CD14-positive monocyte (primary cell): ENCODE measurements at regions not wholly inside any gene's neighbourhood (a gene's known extent, or its start where the extent isn't known, plus 50 kb on each side); places are given as distances from the start of the nearest gene placed in this dataset.

Experiments
- DNase-seq, 3 donors: peaks; one replicate each; pipeline ENCODE4 v3.0.0-alpha.2; 2011 to 2022
- H2AFZ ChIP-seq: 2 replicates; pipeline ENCODE4 v1.6.0; 2012; ENCODE audit warnings: mild to moderate bottlenecking, low read depth, low read length, inconsistent platforms; ENCODE audit not compliant: insufficient read depth, poor library complexity, severe bottlenecking
- H3K27ac ChIP-seq, 2 donors: 1 replicate in 1 of 2; 2 replicates in 1 of 2; pipeline ENCODE4 v1.5.1; 2012 to 2013; ENCODE audit warnings: low read length in 2 of 2, control low read depth in 1 of 2, inconsistent platforms in 1 of 2, low read depth in 1 of 2, mild to moderate bottlenecking in 1 of 2
- H3K27me3 ChIP-seq, 2 donors: one replicate each; pipeline versions ENCODE4 v1.6.0 to v1.6.1; 2011 to 2013; ENCODE audit warnings: low read length in 2 of 2; ENCODE audit not compliant: control insufficient read depth in 2 of 2, insufficient read depth in 2 of 2
- H3K36me3 ChIP-seq, 2 donors: replicated peaks in 1 of 2; 1 replicate in 1 of 2; 2 replicates in 1 of 2; pipeline versions ENCODE4 v1.5.1 to v1.6.1; 2012 to 2013; ENCODE audit warnings: low read length in 2 of 2, control low read depth in 1 of 2, inconsistent platforms in 1 of 2, mild to moderate bottlenecking in 1 of 2; ENCODE audit not compliant: insufficient read depth in 2 of 2, control insufficient read depth in 1 of 2
- H3K4me1 ChIP-seq, 2 donors: 1 replicate in 1 of 2; 2 replicates in 1 of 2; pipeline versions ENCODE4 v1.5.1 to v1.6.1; 2012 to 2013; ENCODE audit warnings: low read length in 2 of 2, control low read depth in 1 of 2, inconsistent platforms in 1 of 2, mild to moderate bottlenecking in 1 of 2, moderate library complexity in 1 of 2; ENCODE audit not compliant: insufficient read depth in 2 of 2, control insufficient read depth in 1 of 2
- H3K4me2 ChIP-seq: replicated peaks from 2 replicates; pipeline ENCODE3; 2012; ENCODE audit warnings: low read length, moderate library complexity, mild to moderate bottlenecking; ENCODE audit not compliant: poor library complexity, severe bottlenecking; ENCODE audit errors: extremely low read depth
- H3K4me3 ChIP-seq, 3 experiments: fragments of 200-600 bp in 1 of 3; sonication (generic) in 1 of 3; replicated peaks in 1 of 3; 1 replicate in 2 of 3; 2 replicates in 1 of 3; pipeline ENCODE4 v1.5.1; 2011 to 2013; ENCODE audit warnings: low read length in 3 of 3, mild to moderate bottlenecking in 3 of 3, control low read depth in 2 of 3, low read depth in 2 of 3, inconsistent platforms in 1 of 3, moderate library complexity in 1 of 3
- H3K79me2 ChIP-seq: 2 replicates; pipeline ENCODE4 v1.6.0; 2012; ENCODE audit warnings: mild to moderate bottlenecking, control low read depth, inconsistent platforms, low read length, moderate library complexity; ENCODE audit not compliant: insufficient read depth
- H3K9ac ChIP-seq: 2 replicates; pipeline ENCODE4 v1.6.0; 2017; ENCODE audit warnings: low read length, mild to moderate bottlenecking; ENCODE audit not compliant: insufficient read depth, poor library complexity, severe bottlenecking
- H3K9me3 ChIP-seq, 2 donors: replicated peaks in 1 of 2; 1 replicate in 1 of 2; 2 replicates in 1 of 2; pipeline versions ENCODE4 v1.5.1 to v1.6.1; 2012 to 2013; ENCODE audit warnings: low read length in 2 of 2, control low read depth in 1 of 2; ENCODE audit not compliant: control insufficient read depth in 1 of 2, insufficient read depth in 1 of 2
- H4K20me1 ChIP-seq: 2 replicates; pipeline ENCODE4 v1.6.0; 2012; ENCODE audit warnings: mild to moderate bottlenecking, low read length, control low read depth, moderate library complexity; ENCODE audit not compliant: insufficient read depth
- H3K27ac Mint-ChIP-seq, 7 donors: one replicate each; pipeline ENCODE4 v1.8.0; 2020; ENCODE audit warnings: mild to moderate bottlenecking in 7 of 7, mixed read lengths in 7 of 7, moderate library complexity in 6 of 7, inconsistent platforms in 2 of 7
- H3K27me3 Mint-ChIP-seq, 3 donors: one replicate each; pipeline ENCODE4 v1.8.0; 2021 to 2022; ENCODE audit warnings: low read depth in 3 of 3, mild to moderate bottlenecking in 3 of 3, mixed read lengths in 3 of 3, moderate library complexity in 3 of 3, inconsistent platforms in 1 of 3
- H3K36me3 Mint-ChIP-seq, 2 donors: one replicate each; pipeline ENCODE4 v1.8.0; 2020; ENCODE audit warnings: mixed read lengths in 2 of 2, inconsistent platforms in 1 of 2, mild to moderate bottlenecking in 1 of 2
- H3K4me1 Mint-ChIP-seq: one replicate; pipeline ENCODE4 v1.8.0; 2020; ENCODE audit warnings: mild to moderate bottlenecking, mixed read lengths
- H3K4me3 Mint-ChIP-seq, 2 donors: one replicate each; pipeline ENCODE4 v1.8.0; 2020; ENCODE audit warnings: mild to moderate bottlenecking in 2 of 2, mixed read lengths in 2 of 2, moderate library complexity in 1 of 2
- H3K9me3 Mint-ChIP-seq, 7 donors: one replicate each; pipeline ENCODE4 v1.8.0; 2020 to 2022; ENCODE audit warnings: mixed read lengths in 7 of 7, mild to moderate bottlenecking in 6 of 7, moderate library complexity in 6 of 7, inconsistent platforms in 2 of 7
- WGBS: methylation state at CpG from one replicate; pipeline ENCODE4 v1.1.5; 2013; ENCODE audit warnings: missing lambda C conversion rate; ENCODE audit not compliant: insufficient coverage; 5-methylcytosine and 5-hydroxymethylcytosine counted together
- intact Hi-C, 2 donors: fragments of 100-400 bp; cut with micrococcal nuclease; formaldehyde crosslinking; loops; one replicate each; pipeline versions ENCODE4 v1.15.0 to v1.15.1; 2023
- TF ChIP-seq, protein P1 (sequence below): fragments of 200-600 bp; IDR thresholded peaks from one replicate; pipeline ENCODE4 v1.8.0; 2022; ENCODE audit warnings: antibody characterized with exemption, mild to moderate bottlenecking

GRCh38 chr18:11247381-11247970 is 98.1 kb upstream of the PIEZO2 start:
- H3K9ac ChIP-seq, result no peak overlapping the region
- Mint-ChIP-seq H3K4me1 (peaks cover 11% of the 10 kb centered on the region), H3K27me3 (peaks cover 0 to 3% (median 2%) of the 10 kb centered on the region in 3 donors), H3K27ac (no peak overlapping the region), H3K9me3 (peaks cover 0 to 5% (median 2%) of the 10 kb centered on the region in 7 donors), H3K36me3 (no peaks in the 10 kb centered on the region), H3K4me3 (no peak overlapping the region)
- intact Hi-C loops, result no loop called here
- H3K4me1 ChIP-seq, result no peaks in the 10 kb centered on the region
- H3K79me2 ChIP-seq, result no peaks in the 10 kb centered on the region
- H2AFZ ChIP-seq, result no peak overlapping the region
- no peak overlapping the region for H3K27ac ChIP-seq
- no peak overlapping the region for H3K4me3 ChIP-seq
- no peaks in the 10 kb centered on the region for H3K9me3 ChIP-seq
- TF ChIP-seq, protein P1, sequence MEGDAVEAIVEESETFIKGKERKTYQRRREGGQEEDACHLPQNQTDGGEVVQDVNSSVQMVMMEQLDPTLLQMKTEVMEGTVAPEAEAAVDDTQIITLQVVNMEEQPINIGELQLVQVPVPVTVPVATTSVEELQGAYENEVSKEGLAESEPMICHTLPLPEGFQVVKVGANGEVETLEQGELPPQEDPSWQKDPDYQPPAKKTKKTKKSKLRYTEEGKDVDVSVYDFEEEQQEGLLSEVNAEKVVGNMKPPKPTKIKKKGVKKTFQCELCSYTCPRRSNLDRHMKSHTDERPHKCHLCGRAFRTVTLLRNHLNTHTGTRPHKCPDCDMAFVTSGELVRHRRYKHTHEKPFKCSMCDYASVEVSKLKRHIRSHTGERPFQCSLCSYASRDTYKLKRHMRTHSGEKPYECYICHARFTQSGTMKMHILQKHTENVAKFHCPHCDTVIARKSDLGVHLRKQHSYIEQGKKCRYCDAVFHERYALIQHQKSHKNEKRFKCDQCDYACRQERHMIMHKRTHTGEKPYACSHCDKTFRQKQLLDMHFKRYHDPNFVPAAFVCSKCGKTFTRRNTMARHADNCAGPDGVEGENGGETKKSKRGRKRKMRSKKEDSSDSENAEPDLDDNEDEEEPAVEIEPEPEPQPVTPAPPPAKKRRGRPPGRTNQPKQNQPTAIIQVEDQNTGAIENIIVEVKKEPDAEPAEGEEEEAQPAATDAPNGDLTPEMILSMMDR, result no peak
- H3K27me3 ChIP-seq, result no peaks in the 10 kb centered on the region
- no peaks in the 10 kb centered on the region for H3K36me3 ChIP-seq
- H3K4me2 ChIP-seq, result no peak overlapping the region
- no peak for DNase-seq
- no peaks in the 10 kb centered on the region for H4K20me1 ChIP-seq

DNA sequence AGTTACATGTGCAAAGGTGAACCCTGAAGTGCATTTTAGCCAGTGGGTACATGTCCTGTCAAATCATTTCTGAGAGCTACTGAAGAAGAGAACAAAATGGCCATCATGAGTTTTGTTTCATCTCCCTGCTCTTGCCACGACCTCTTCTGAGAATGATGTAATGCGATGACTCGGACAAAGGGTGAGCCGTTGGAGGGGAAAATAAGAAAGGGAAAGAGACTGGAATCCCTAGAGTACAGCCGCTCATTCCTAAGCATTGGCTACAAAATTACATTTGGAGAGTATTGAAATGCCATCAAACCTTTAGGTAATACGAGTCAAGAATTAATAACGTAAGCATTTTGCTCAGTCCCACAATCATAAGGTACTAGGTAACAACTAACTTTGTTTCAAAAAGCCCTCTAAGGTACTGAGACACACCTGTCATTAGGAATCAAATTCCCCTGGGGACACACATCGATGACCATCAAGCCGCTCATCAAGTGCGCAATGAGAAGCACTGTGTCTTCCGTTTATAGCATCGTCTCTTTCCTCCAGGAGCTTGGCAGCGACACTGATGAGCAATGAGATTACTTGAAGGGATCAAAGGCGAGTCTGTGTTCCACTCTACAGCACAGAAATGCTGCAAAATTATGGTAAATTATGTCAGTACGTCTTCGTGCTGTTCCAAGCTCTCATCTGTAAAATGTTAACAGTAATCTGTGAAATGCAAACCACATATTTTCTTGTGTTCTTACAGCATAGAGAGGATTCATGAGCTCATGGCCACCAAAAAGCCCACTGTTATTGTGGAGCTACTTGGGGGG is 97.3 kb upstream of the PIEZO2 start:
- Histone ChIP-seq H3K79me2 (no peaks in the 10 kb centered on the region), H3K36me3 (no peaks in the 10 kb centered on the region), H4K20me1 (no peaks in the 10 kb centered on the region), H3K4me3 (no peak overlapping the region), H3K9me3 (no peaks in the 10 kb centered on the region), H3K27me3 (no peaks in the 10 kb centered on the region), H3K27ac (no peak overlapping the region), H3K4me1 (no peaks in the 10 kb centered on the region), H2AFZ (no peak overlapping the region), H3K9ac (no peak overlapping the region), H3K4me2 (no peak overlapping the region)
- Mint-ChIP-seq H3K4me1 (peaks cover 4% of the 10 kb centered on the region), H3K27ac (no peak overlapping the region), H3K4me3 (no peak overlapping the region), H3K27me3 (peaks cover 0 to 3% (median 2%) of the 10 kb centered on the region in 3 donors), H3K9me3 (peaks cover 0 to 5% (median 2%) of the 10 kb centered on the region in 7 donors), H3K36me3 (no peaks in the 10 kb centered on the region)
- DNase-seq, result no peak
- TF ChIP-seq, protein P1, result no peak
- intact Hi-C loops, result no loop called here
- WGBS, result 96% methylated on average over 8 of the region's 16 CpGs
